ENCODE measurements at regions not wholly inside any gene's neighbourhood (a gene's known extent, or its start where the extent isn't known, plus 50 kb on each side); places are given as distances from the start of the nearest gene placed in this dataset.

DNA sequence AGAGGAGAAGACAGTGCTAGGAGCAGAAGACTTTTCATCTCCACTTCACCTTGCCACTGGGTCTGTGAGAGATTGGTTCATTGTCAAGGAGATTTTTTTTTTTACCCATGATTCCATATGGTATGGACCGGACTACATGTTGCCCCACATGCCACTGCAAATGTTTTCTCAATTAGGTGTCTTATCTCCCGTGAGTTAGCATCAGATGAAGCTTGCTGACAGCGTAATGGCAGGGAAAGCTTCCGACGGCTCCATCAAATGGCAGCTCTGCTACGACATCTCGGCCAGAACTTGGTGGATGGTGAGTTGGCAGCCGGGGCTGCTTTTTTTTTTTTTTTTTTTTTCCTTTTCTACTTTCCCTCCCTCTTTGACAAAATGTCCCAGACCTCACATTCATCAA, 217.2 kb upstream of the NFIA start:
- Mint-ChIP-seq H3K9me3 (no peaks in the 10 kb centered on the region), H3K27me3 (ENCODE audit: low read depth) (no peaks in the 10 kb centered on the region), H3K4me1 (peaks cover 30% of the 10 kb centered on the region), H3K27ac (ENCODE audit: unreplicated experiment) (no peak overlapping the region), H3K36me3 (ENCODE audit: low read depth) (no peaks in the 10 kb centered on the region), H3K4me3 (no peak overlapping the region)
- TF ChIP-seq, protein P1, sequence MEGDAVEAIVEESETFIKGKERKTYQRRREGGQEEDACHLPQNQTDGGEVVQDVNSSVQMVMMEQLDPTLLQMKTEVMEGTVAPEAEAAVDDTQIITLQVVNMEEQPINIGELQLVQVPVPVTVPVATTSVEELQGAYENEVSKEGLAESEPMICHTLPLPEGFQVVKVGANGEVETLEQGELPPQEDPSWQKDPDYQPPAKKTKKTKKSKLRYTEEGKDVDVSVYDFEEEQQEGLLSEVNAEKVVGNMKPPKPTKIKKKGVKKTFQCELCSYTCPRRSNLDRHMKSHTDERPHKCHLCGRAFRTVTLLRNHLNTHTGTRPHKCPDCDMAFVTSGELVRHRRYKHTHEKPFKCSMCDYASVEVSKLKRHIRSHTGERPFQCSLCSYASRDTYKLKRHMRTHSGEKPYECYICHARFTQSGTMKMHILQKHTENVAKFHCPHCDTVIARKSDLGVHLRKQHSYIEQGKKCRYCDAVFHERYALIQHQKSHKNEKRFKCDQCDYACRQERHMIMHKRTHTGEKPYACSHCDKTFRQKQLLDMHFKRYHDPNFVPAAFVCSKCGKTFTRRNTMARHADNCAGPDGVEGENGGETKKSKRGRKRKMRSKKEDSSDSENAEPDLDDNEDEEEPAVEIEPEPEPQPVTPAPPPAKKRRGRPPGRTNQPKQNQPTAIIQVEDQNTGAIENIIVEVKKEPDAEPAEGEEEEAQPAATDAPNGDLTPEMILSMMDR (conservative IDR thresholded peaks at IDR 0.05), result no peak
- DNase-seq (ENCODE audit: low read depth, low spot score), result no peak

DNA sequence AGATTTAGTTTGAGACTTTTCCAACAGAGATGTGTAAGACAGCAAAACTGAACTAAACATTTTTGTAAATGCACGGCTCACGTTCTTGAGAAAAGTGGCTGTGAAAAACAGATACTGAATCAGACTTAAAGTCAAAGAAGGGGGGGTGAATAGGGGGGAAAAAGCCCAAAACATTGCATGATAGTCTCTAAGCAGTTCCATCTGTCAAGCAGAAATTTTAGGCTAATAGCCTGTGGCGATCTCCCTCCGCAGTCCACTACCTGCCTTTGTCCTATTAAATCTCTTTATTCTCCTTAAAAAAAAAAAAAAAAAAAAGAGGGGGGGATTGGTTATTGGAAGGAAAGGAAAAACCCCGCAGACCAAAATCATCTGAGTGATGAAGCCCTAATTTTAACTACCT, 217.6 kb upstream of the NFIA start:
- TF ChIP-seq, protein P1 (conservative IDR thresholded peaks at IDR 0.05), result no peak
- peaks cover 29% of the 10 kb centered on the region for H3K4me1 Mint-ChIP-seq
- no peak overlapping the region for H3K27ac Mint-ChIP-seq (ENCODE audit: unreplicated experiment)
- no peaks in the 10 kb centered on the region for H3K36me3 Mint-ChIP-seq (ENCODE audit: low read depth)
- H3K9me3 Mint-ChIP-seq, result no peaks in the 10 kb centered on the region
- H3K4me3 Mint-ChIP-seq, result no peak overlapping the region
- no peaks in the 10 kb centered on the region for H3K27me3 Mint-ChIP-seq (ENCODE audit: low read depth)
- DNase-seq (ENCODE audit: low read depth, low spot score), result no peak

DNA sequence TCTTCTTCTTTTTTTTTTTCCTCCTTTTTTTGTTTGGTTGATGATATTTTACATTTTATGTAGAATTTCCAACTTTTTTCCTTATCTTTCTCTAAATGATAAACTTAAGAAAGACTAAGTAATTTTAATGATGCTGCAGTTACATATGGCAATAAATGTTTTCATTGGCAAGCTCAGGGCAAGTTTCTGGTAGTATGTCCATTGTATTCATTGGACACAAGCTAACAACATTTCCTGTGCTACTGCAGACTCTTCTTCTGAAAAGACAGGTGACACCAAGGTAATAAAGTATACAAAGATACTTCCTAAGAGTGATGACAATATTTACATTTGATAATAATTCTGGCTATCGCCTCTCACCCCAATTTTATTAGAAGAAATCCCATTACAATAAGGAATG, 219.2 kb upstream of the NFIA start:
- no peak for DNase-seq (ENCODE audit: low read depth, low spot score)
- Mint-ChIP-seq H3K36me3 (ENCODE audit: low read depth) (no peaks in the 10 kb centered on the region), H3K4me1 (peaks cover 25% of the 10 kb centered on the region), H3K4me3 (no peak overlapping the region), H3K27ac (ENCODE audit: unreplicated experiment) (no peak overlapping the region), H3K9me3 (no peaks in the 10 kb centered on the region), H3K27me3 (ENCODE audit: low read depth) (no peaks in the 10 kb centered on the region)
- TF ChIP-seq, protein P1 (conservative IDR thresholded peaks at IDR 0.05), result no peak

DNA sequence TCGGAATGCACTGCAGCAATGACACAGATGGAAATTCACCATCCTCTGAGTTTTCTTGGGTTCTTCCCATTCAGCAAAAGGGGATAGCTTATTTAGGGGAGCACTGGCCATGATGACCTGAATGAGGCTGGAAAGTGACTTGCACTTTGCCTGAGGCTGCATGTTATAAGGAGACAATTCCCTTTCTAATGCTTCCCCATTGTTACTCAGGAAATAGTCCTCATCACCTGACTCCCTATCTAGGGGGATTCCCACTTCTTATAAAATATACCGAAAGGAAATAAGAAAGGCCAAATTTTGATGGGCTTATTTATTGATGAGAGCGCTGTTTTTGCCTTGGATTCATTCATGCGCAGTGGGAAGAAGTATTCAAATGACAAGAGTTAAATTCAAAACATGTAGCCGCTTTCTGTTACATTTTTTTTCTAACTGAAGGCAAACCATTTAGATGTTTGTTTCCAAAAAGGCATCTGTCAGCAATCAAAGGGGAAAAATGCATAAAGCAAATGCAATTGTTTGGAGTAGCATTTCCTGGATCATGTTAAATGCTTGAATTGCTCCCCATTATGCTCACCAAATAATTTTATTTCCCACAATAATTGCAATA, 220.3 kb upstream of the NFIA start:
- H3K9me3 Mint-ChIP-seq, result no peaks in the 10 kb centered on the region
- H3K27ac Mint-ChIP-seq (ENCODE audit: unreplicated experiment), result no peak overlapping the region
- no peaks in the 10 kb centered on the region for H3K36me3 Mint-ChIP-seq (ENCODE audit: low read depth)
- H3K4me1 Mint-ChIP-seq, result peaks cover 25% of the 10 kb centered on the region
- no peaks in the 10 kb centered on the region for H3K27me3 Mint-ChIP-seq (ENCODE audit: low read depth)
- H3K4me3 Mint-ChIP-seq, result no peak overlapping the region
- no peak for DNase-seq (ENCODE audit: low read depth, low spot score)
- TF ChIP-seq, protein P1 (conservative IDR thresholded peaks at IDR 0.05), result no peak

DNA sequence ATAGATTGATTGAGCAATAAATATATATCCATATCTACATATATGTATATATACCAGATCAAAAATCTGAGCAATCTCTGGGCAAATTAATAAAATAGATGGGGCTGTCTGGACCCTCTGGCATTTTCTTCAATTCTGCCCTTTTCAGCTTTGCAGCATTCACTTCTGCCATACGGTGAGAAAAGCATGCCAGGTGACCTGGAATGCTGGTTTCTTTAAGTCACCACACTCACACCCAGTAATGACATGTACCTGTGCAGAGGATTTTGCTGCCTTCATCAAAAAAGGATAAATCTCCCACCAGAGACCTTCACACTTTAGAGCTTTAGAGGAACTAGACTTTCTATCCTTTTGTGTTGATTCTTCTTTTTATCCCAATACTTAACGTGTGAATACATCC, 223.2 kb upstream of the NFIA start:
- TF ChIP-seq, protein P1 (conservative IDR thresholded peaks at IDR 0.05), result no peak
- no peak for DNase-seq (ENCODE audit: low read depth, low spot score)
- Mint-ChIP-seq H3K36me3 (ENCODE audit: low read depth) (no peaks in the 10 kb centered on the region), H3K27me3 (ENCODE audit: low read depth) (no peaks in the 10 kb centered on the region), H3K4me1 (peaks cover 25% of the 10 kb centered on the region), H3K27ac (ENCODE audit: unreplicated experiment) (no peak overlapping the region), H3K9me3 (no peaks in the 10 kb centered on the region), H3K4me3 (no peak overlapping the region)
